Testis (tissue), 2 donors: ENCODE measurements at regions not wholly inside any gene's neighbourhood (a gene's known extent, or its start where the extent isn't known, plus 50 kb on each side); places are given as distances from the start of the nearest gene placed in this dataset.

Experiments
- DNase-seq: peaks from one replicate; pipeline ENCODE4 v3.0.0-alpha.2; 2019
- H3K27ac ChIP-seq, 2 donors: fragments of 200-600 bp; sonication (generic); one replicate each; pipeline ENCODE4 v1.5.1; 2019
- H3K27me3 ChIP-seq: fragments of 200-600 bp; sonication (generic); one replicate; pipeline ENCODE4 v1.5.1; 2019
- H3K36me3 ChIP-seq: fragments of 200-600 bp; sonication (generic); one replicate; pipeline ENCODE4 v1.5.1; 2017; ENCODE audit warnings: low read depth; ENCODE audit errors: missing control alignments
- H3K4me1 ChIP-seq: fragments of 200-600 bp; sonication (generic); one replicate; pipeline ENCODE4 v1.5.1; 2019
- H3K4me3 ChIP-seq, 2 donors: fragments of 200-600 bp; sonication (generic); one replicate each; pipeline ENCODE4 v1.5.1; 2017 to 2019
- H3K9me3 ChIP-seq: fragments of 200-600 bp; sonication (generic); one replicate; pipeline ENCODE4 v1.5.1; 2017
- POLR2A ChIP-seq: fragments of 450-650 bp; IDR thresholded peaks from one replicate; pipeline ENCODE4 v1.6.1; 2017; ENCODE audit warnings: antibody characterized with exemption, mild to moderate bottlenecking, moderate library complexity
- WGBS, 2 donors: methylation state at CpG; one replicate each; pipeline ENCODE4 v1.1.5; 2018; 5-methylcytosine and 5-hydroxymethylcytosine counted together
- intact Hi-C: fragments of 100-400 bp; cut with DNase I; formaldehyde crosslinking; loops from one replicate; pipeline ENCODE4 v1.15.1; 2023; ENCODE audit warnings: low total_unique reads
- TF ChIP-seq, protein P1 (sequence below), 3 experiments: fragments of 450-650 bp in 2 of 3; fragments of 200-600 bp in 1 of 3; sonication (generic) in 1 of 3; IDR thresholded peaks; one replicate each; pipeline ENCODE4 v1.5.1; 2016 to 2019; ENCODE audit warnings: antibody characterized with exemption in 3 of 3, mild to moderate bottlenecking in 2 of 3, moderate library complexity in 1 of 3

DNA sequence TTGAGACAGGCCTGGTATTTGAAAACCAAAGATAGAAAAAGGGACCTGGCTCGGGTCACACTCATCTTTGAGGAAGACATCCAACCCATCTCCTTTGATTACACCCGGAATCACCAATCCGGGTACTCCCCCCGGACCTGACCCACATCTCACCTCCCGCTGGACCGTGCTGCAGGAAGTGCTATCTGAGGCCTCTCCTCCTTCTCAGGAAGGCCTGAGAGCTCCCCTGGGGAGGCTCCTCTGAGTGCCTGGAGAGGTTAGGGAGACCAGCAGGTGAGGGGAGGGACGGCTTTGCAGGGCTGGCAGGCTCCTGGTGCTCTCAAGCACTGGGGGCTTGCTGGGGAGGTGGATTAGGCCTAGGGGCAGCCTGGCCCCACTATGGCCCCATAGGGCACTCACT, 170.9 kb downstream of the ACKR3 start:
- WGBS, 2 donors: 77 to 79% methylated on average over 6 to 7 of the region's 7 CpGs
- no peak overlapping the region for H3K27ac ChIP-seq
- H3K36me3 ChIP-seq: no peaks in the 10 kb centered on the region
- intact Hi-C loops: no loop called here
- no peak for TF ChIP-seq POLR2A
- H3K4me1 ChIP-seq: peaks cover 6% of the 10 kb centered on the region
- no peak for DNase-seq
- H3K4me3 ChIP-seq: no peak overlapping the region
- H3K9me3 ChIP-seq: no peaks in the 10 kb centered on the region
- no peaks in the 10 kb centered on the region for H3K27me3 ChIP-seq

DNA sequence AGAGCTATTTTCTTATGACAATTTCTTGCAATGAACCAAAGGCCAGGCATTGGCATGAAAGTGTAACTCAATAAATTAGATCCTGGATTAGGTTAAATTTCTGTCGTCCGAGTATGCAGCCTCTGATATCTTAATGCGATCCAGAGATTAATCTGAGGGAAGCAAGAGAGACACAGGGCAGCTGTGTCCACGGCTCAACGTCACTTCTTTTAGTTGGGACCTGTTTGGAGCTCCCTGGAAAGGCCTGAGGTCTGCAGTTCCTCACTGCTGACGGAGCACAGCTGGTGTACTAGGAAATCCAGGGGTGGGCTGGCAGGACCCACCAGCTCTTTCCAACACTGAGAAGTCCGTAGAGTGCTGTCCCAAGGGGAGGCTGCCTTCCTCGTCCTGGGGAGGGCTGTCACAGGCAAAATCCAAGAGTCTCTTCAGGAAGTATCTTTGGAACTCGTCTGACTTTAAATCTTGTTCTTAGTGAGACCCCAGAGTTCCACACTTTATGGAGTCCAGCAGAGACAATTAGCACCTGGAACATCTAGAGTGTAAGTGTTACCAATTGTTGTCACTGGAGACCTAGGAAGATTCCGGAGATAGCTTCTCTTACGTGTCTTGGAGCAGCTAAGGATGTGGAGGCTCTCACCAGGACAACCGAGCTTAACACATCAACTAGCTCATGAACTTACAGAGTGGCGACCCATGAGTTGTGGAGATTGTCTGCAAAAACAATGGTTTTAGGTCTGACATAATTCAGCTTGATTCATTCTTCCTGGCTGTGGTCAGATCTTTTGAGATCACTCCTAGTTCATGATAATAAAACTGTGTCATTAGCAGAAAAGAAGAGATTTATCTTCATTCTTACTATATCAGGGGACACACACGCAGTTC, 173.7 kb downstream of the ACKR3 start:
- Histone ChIP-seq H3K9me3 (no peaks in the 10 kb centered on the region), H3K4me3 (no peak overlapping the region), H3K36me3 (no peaks in the 10 kb centered on the region), H3K4me1 (peaks cover 6% of the 10 kb centered on the region), H3K27ac (no peak overlapping the region), H3K27me3 (no peaks in the 10 kb centered on the region)
- no peak for DNase-seq
- no peak for TF ChIP-seq POLR2A
- TF ChIP-seq, protein P1, sequence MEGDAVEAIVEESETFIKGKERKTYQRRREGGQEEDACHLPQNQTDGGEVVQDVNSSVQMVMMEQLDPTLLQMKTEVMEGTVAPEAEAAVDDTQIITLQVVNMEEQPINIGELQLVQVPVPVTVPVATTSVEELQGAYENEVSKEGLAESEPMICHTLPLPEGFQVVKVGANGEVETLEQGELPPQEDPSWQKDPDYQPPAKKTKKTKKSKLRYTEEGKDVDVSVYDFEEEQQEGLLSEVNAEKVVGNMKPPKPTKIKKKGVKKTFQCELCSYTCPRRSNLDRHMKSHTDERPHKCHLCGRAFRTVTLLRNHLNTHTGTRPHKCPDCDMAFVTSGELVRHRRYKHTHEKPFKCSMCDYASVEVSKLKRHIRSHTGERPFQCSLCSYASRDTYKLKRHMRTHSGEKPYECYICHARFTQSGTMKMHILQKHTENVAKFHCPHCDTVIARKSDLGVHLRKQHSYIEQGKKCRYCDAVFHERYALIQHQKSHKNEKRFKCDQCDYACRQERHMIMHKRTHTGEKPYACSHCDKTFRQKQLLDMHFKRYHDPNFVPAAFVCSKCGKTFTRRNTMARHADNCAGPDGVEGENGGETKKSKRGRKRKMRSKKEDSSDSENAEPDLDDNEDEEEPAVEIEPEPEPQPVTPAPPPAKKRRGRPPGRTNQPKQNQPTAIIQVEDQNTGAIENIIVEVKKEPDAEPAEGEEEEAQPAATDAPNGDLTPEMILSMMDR (IDR thresholded peaks at IDR 0.05): no peak
- intact Hi-C loops: no loop called here
- WGBS, 2 donors: 77 to 90% methylated on average over 14 of the region's 14 CpGs

DNA sequence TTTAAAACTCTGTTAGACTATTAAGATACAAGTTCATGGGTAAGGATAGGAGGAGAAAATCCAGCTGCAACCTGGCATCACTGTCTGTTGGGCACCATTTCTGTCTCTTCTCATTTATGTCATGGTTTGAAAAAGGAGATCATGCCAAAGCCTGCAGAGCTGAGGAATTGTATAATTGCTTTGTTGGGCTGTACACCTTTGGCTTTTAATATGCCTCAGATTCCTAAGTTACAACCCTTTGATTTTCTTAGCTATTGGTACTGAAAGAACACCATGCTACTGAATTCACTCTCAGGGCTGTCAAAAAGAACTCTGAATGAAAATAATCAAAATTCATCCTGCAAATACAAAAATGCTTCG, 174.3 kb downstream of the ACKR3 start:
- intact Hi-C loops: no loop called here
- no peak overlapping the region for H3K4me3 ChIP-seq
- H3K4me1 ChIP-seq: peaks cover 6% of the 10 kb centered on the region
- WGBS, 2 donors: 54 to 70% methylated on average over 1 of the region's 1 CpG
- no peaks in the 10 kb centered on the region for H3K36me3 ChIP-seq
- H3K27me3 ChIP-seq: no peaks in the 10 kb centered on the region
- no peak overlapping the region for H3K27ac ChIP-seq
- no peaks in the 10 kb centered on the region for H3K9me3 ChIP-seq
- no peak for DNase-seq
- TF ChIP-seq, protein P1 (IDR thresholded peaks at IDR 0.05): no peak
- TF ChIP-seq POLR2A: no peak

DNA sequence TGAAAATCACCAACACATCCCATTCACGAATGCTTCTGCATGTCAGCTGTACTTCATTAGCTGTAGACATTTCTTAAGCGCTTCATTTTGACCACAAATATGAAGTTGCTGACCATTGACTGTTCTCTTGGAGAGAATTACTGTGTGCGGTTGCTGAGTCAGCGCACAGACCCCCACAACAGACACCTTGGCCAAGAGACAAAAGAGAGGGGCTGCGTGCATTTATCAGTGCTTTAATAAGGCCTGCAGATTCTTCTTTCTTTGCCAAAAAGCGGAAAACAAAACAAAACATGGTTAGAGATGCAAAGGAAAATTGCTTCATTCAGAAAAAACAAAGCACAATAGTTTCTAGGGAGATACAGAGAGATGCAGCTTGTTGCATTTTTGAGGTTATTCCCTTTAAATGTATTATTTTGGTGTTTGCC, 174.7 kb downstream of the ACKR3 start:
- peaks cover 6% of the 10 kb centered on the region for H3K4me1 ChIP-seq
- DNase-seq: no peak
- TF ChIP-seq, protein P1 (IDR thresholded peaks at IDR 0.05): no peak
- WGBS, 2 donors: 60 to 69% methylated on average over 6 of the region's 6 CpGs
- no peaks in the 10 kb centered on the region for H3K27me3 ChIP-seq
- no peaks in the 10 kb centered on the region for H3K36me3 ChIP-seq
- H3K4me3 ChIP-seq: no peak overlapping the region
- intact Hi-C loops: no loop called here
- no peaks in the 10 kb centered on the region for H3K9me3 ChIP-seq
- no peak overlapping the region for H3K27ac ChIP-seq

DNA sequence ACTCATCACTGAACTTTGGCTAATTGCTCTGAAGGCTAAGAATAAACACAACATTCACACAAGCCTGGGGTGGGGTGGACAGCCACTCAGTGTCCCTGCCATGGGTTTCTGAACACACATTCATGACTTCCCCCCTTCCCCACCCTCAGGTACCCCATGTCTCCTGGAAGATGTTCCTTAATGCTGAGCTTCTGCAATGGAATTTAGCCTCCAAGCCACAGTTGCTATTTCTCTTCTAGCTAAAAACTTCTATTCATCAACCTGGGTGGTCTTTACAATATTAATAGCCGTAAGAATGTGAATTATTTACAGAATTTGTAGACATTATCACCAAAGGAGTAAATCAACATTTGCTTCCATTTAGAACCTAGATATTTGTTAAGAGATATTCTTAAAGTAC, 175.1 kb downstream of the ACKR3 start:
- Histone ChIP-seq H3K27ac (no peak overlapping the region), H3K4me3 (no peak overlapping the region), H3K36me3 (no peaks in the 10 kb centered on the region), H3K27me3 (no peaks in the 10 kb centered on the region), H3K4me1 (peaks cover 6% of the 10 kb centered on the region), H3K9me3 (no peaks in the 10 kb centered on the region)
- WGBS, 2 donors: 69 to 81% methylated on average over 1 of the region's 1 CpG
- intact Hi-C loops: no loop called here
- TF ChIP-seq, protein P1 (IDR thresholded peaks at IDR 0.05): no peak
- no peak for TF ChIP-seq POLR2A
- no peak for DNase-seq
